ENCODE measurements at regions not wholly inside any gene's neighbourhood (a gene's known extent, or its start where the extent isn't known, plus 50 kb on each side); places are given as distances from the start of the nearest gene placed in this dataset.

GRCh38 chr18:34525244-34525643 is 184.9 kb upstream of the DTNA start:
- POLR2A ChIA-PET (ENCODE audit: partially characterized antibody) = interaction anchor here (0.6 kb wide), 1 partner anchor 8 kb away, joined by 3 read pairs; no protein-coding TSS in a partner anchor
- Histone ChIP-seq H3K56ac (replicated peaks; ENCODE audit: insufficient read length, low read depth, low read length) (no peak overlapping the region), H3K14ac (ENCODE audit: insufficient read length) (no peak overlapping the region), H2BK5ac (ENCODE audit: low read depth, low read length) (no peak overlapping the region), H3K18ac (ENCODE audit: extremely low read depth, low read length) (no peak overlapping the region), H4K5ac (ENCODE audit: insufficient read length, low read depth, low read length) (no peak overlapping the region), H3K79me2 (ENCODE audit: control insufficient read depth in 1 of 2, insufficient read depth in 2 of 2, low read length in 2 of 2) (peaks cover 0 to 10% of the 10 kb centered on the region in 2 experiments; a peak in 1 of 4 replicates), H4K8ac (ENCODE audit: extremely low read depth, insufficient read depth, low read length) (no peak overlapping the region), H3K36me3 (ENCODE audit: control insufficient read depth in 2 of 4, insufficient read depth in 4 of 4, low read length in 3 of 4) (no peaks in the 10 kb centered on the region), H3K4ac (replicated peaks; ENCODE audit: insufficient read length, low read depth, low read length) (no peak overlapping the region), H2AFZ (ENCODE audit: low read length) (no peak overlapping the region), H3K9me3 (ENCODE audit: insufficient read depth in 2 of 2, low read depth in 1 of 2, low read length in 1 of 2) (no peaks in the 10 kb centered on the region), H3K9ac (replicated peaks in 1 of 4; ENCODE audit: extremely low read depth in 1 of 4, low read depth in 3 of 4, low read length in 3 of 4) (no peak overlapping the region), H2BK12ac (ENCODE audit: low read depth, low read length) (no peak overlapping the region), H3K23ac (ENCODE audit: insufficient read length) (no peak overlapping the region), H3K4me2 (ENCODE audit: insufficient read depth in 1 of 2, low read depth in 2 of 2, low read length in 2 of 2) (no peak overlapping the region), H4K20me1 (replicated peaks in 1 of 2; ENCODE audit: control insufficient read depth in 1 of 2, insufficient read depth in 2 of 2, low read length in 2 of 2) (no peaks in the 10 kb centered on the region), H3K23me2 (ENCODE audit: low read depth, low read length) (no peaks in the 10 kb centered on the region), H2AK5ac (ENCODE audit: low read depth, low read length) (no peak overlapping the region), H3K27me3 (replicated peaks in 1 of 4; ENCODE audit: control insufficient read depth in 3 of 4, extremely low read depth in 1 of 4, insufficient read depth in 3 of 4, low read length in 3 of 4) (no peaks in the 10 kb centered on the region), H4K91ac (replicated peaks; ENCODE audit: insufficient read length, low read length) (no peak overlapping the region), H2BK15ac (ENCODE audit: low read length) (no peak overlapping the region), H2BK120ac (replicated peaks; ENCODE audit: low read depth, low read length) (no peak overlapping the region), H3K27ac (ENCODE audit: low read depth, low read length) (no peak overlapping the region), H2BK20ac (ENCODE audit: low read length) (no peak overlapping the region), H3K79me1 (ENCODE audit: low read depth, low read length) (no peaks in the 10 kb centered on the region; the same call in 1 of the 2 replicates), H3K4me3 (ENCODE audit: extremely low read depth in 1 of 4, insufficient read depth in 2 of 4, low read depth in 3 of 4, low read length in 4 of 4) (no peak overlapping the region), H3K4me1 (replicated peaks in 1 of 4; ENCODE audit: control insufficient read depth in 3 of 4, insufficient read depth in 4 of 4, low read length in 3 of 4) (no peaks in the 10 kb centered on the region)
- TF ChIP-seq EZH2 (IDR thresholded peaks at IDR 0.05; ENCODE audit: low read depth, low read length, severe bottlenecking) (no peak), ASH2L (IDR thresholded peaks at IDR 0.05; ENCODE audit: low read length) (no peak), POLR2A (IDR thresholded peaks at IDR 0.05; ENCODE audit: control extremely low read depth in 1 of 2, low read depth in 2 of 2, low read length in 2 of 2) (no peak), EGR1 (IDR thresholded peaks at IDR 0.05; ENCODE audit: borderline replicate concordance, low read depth, low read length) (no peak), ATF2 (IDR thresholded peaks at IDR 0.05; ENCODE audit: low read length) (no peak)
- FAIRE-seq (no peak), DNase-seq (ENCODE audit: low read depth in 1 of 2, low spot score in 2 of 2) (no peak)
- WGBS, 2 experiments (ENCODE audit: extremely low coverage in 1 of 2, insufficient coverage in 1 of 2, insufficient read length in 1 of 2, insufficient replicate concordance in 2 of 2, low coverage in 1 of 2, low lambda C conversion rate in 2 of 2, missing lambda C conversion rate in 1 of 2) = 84% methylated on average over 2 of the region's 2 CpGs; no CpG with 5 or more reads in 1 of the 2 experiments
- CTCF ChIA-PET (ENCODE audit: partially characterized antibody) = interaction anchor here (0.6 kb wide), 1 partner anchor 203 kb away, joined by 3 read pairs; no protein-coding TSS in a partner anchor
